ENCODE measurements at regions not wholly inside any gene's neighbourhood (a gene's known extent, or its start where the extent isn't known, plus 50 kb on each side); places are given as distances from the start of the nearest gene placed in this dataset.

DNA sequence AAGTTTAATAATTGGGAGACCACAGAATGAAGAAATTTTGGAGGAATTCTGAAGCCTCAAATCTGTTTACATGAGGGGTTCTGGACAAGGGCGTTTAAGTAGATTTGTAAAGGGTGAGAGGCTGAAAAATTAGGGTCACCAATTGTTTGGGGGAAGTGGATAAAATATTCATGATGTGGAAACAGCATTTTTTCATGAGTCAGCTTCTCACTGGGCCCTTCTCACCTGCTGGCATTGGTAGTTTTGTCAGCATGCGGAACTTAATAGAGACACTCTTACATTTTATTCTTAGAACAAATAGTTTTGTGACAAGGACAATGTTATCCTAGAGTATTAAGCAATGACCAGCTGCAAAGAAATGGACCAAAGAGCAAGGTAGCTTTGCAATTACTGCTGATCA lies 634.4 kb downstream of the LRFN5 start:
- no peak for DNase-seq

- DNase-seq: no peak
These were observed 623.3 kb downstream of the LRFN5 start for GRCh38 chr14:42229976-42230375.

- no peak for DNase-seq
These were observed 622.6 kb downstream of the LRFN5 start for GRCh38 chr14:42229294-42229693.

DNA sequence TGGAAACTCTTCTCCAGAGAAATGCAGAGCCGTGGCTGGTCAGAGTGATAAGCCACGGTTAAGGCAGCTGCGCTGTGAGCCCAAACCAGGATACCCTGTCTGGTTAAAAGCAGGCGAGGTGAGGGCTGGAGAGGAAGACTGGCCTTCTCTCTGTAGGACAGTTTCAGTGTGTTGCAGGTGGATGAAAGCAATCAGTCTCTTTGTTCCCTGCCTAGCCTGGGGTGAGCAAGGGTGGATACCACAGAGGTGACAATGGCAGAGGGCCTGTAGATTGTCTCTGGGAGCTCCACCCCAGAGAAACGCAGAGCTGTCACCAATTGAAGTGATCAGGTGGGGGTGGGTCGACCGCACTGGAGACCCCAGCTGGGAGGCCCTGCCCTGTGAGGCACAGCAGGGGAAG lies 621.9 kb downstream of the LRFN5 start:
- DNase-seq: no peak

GRCh38 chr14:42224053-42224888 lies 617.6 kb downstream of the LRFN5 start:
- peak; percentile 79 for DNase-seq

DNA sequence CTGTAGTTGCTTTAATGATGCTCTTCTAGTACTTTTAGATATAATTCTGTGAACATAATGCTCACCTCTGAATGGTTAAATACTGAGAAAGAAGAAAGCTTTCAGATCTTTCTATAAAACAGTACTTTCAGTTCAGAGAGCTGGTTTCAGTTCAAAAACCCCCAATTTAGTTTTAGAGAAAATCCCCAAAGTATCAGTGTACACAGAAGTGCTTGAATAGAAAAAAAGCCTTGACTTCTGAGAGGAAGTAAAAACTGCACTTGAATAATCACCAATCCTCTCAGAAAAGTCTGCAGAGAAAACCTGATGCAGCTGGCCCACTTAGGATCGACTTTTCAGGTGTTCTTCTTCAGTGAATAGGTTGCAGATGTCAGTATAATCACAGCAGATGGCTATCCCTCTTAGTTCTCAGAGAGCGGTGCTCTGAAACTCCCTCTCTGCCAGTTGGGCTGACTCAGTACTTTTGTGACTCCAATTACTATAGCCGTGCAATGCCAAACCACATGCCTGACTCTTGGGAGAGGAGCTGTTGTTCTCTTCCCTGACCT lies 616.3 kb downstream of the LRFN5 start:
- DNase-seq: peak; percentile 76

DNA sequence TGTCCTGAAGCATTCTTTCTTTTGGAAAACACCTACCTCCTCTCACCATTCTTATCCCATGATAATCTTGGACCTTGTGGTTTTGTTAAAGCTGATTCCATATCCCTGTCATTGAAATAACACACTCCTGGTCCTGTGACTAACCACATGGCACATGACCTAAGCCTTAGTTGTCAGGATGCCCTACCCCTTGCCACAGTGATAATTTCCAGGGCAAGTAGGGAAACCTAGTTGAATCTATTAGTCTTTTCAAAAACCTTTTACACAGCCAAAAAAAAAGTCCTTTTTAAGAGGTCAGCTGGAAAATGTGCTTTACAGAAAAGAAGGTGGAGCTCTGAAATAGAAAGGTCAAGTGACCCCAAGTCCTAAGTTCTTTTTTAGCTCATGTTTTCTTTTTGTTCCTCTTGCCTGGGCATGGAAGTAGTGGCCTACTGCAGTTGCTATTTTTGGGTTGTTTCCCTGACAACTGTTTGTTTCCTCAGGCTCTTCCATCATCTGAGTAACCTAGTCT lies 608.4 kb downstream of the LRFN5 start:
- DNase-seq: no peak

DNA sequence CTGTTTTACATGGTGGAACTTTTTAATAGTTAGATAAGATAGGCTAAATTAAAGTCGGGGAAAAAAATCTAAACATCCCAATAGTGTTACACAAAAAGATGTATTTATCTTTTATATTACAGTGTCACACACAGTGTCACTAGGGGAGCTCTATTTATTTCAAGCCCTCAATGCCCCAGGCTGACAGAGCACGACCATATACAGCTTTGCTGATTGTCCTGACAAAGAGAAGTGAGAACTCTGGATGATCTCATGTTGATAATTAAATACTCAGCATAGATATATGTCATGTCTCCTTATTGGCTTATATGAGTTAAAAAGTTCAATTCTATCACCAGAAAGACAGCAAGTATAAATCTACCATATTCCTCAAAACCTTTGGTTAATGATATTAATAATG lies 594.3 kb downstream of the LRFN5 start:
- no peak for DNase-seq

DNA sequence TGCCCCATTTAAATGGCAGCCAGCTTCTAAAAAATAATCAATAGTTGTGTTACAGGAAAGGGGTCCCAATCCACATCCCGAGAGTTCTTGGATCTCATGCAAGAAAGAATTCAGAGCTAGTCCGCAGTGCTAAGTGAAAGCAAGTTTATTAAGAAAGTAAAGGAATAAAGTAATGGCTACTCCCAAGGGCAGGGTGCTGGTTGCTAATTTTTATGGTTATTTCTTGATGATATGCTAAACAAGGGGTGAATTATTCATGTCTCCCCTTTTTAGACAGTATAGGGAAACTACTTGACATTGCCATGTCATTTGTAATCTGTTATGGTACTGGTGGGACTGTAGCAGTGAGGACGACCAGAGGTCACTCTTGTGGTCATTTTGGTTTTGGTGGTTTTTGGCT lies 591.3 kb downstream of the LRFN5 start:
- no peak for DNase-seq

- no peak for DNase-seq
These were observed 586.3 kb downstream of the LRFN5 start for GRCh38 chr14:42192738-42193653.

- DNase-seq: no peak
These were observed 584.1 kb downstream of the LRFN5 start for GRCh38 chr14:42190744-42191143.

DNA sequence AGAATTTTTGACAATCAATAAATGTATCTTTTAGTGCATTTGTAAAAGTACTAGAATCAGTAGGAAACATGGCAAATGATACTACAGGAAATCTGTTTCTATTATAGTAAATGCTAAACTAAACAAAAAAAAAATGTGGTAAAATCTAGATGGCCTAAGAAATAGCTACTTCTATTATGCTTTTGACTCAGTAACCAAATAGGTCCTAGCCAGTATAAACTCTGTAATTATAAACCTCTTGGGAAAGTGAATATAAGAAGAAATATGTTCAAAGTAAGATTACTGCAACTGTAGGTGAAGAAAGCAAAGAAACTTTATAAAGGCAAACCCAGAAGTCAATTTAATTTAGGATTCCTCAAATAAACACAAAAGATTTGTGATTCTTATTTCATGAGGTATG lies 581.2 kb downstream of the LRFN5 start:
- DNase-seq: no peak

GRCh38 chr14:42185718-42186117 lies 579.0 kb downstream of the LRFN5 start:
- DNase-seq: no peak

DNA sequence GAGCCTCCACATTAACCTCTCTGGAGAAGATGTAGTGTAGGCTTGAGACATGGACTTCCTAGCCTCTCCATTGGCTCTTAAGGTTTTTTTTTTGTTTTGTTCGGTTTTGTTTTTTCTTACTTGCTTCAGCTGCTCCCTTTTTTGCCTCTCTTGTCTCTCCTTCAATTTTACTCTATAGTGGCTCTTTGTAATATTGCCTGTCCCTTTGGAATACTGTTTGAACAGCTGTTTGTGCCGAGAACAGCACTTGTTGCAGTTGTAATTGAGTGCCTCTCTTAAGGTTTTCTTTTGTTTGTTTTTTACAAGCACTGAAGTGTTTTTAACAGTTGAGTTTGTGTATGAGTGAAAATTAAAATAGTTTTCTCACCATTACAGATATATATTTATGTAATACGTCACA lies 567.7 kb downstream of the LRFN5 start:
- DNase-seq: no peak

DNA sequence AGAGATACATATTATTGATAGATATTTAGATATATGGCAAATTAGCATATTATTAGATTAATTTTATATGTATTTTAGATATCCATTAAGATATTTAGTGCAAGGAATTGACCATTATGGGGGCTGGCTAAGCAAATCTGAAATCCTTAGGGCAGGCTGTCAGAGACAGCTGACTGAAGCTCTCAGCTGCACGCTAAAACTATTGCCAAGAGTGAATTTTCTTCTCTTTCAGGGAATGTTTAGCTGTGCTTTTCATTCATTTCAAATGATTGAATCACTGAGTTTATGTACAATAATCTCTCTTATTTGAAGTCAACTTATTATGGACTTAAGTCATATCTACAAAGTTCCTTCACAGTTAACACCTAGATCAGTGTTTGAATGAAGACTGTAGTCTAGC lies 566.5 kb downstream of the LRFN5 start:
- DNase-seq: no peak

DNA sequence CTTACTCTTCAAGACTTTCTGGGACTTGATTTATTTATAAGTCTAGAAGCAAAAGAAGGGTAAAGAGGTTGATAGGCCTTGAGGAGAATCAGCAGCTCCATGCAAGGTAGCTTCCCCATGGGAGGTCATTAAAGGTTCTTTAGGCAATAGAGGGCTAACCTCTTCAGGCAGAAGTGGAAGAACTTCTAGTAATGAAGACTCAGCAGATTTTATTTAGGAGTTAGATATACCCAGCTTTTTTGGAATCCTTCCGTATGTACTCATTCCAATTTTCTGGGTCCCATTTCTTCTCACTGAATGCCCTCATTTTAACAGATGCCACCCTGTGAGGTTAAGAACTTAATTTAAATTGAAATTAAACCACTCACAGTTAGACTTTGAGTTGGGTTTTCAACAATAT lies 565.6 kb downstream of the LRFN5 start:
- DNase-seq: no peak

GRCh38 chr14:42163136-42163535 lies 556.5 kb downstream of the LRFN5 start:
- peak; percentile 80 for DNase-seq

- no peak for DNase-seq
These were observed 552.5 kb downstream of the LRFN5 start for GRCh38 chr14:42159138-42159537.

DNA sequence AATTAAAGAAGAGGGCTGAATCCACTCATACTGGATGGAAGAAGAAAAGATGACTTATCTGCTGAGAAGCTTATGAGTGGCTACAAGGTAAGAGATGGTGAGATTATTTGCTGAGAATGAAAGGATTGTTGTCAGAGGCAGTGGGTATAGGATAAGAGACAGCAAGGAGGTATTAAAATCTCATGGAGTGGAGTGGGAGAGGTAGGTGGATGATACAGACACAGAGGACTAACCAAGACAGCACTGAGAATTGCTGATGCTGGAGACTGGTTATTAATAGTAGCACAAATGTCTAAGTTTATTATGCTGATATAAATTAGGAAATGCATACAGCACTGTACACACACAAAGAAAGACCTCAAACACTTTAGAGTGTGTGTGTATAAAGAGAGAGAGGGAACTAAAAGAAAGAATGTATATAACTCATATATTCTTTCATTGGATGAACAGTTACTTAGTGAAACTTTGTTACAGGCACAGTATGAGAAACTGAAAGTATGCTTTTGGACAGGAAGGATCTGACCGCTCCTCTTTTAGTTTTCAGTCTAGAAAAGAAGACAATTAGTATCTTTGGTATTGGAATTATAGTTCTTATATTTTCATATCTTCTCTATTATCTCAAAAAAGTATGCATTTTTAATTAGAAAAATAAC lies 543.1 kb downstream of the LRFN5 start:
- DNase-seq: no peak

- DNase-seq: no peak
These were observed 539.1 kb downstream of the LRFN5 start for GRCh38 chr14:42145766-42146165.

DNA sequence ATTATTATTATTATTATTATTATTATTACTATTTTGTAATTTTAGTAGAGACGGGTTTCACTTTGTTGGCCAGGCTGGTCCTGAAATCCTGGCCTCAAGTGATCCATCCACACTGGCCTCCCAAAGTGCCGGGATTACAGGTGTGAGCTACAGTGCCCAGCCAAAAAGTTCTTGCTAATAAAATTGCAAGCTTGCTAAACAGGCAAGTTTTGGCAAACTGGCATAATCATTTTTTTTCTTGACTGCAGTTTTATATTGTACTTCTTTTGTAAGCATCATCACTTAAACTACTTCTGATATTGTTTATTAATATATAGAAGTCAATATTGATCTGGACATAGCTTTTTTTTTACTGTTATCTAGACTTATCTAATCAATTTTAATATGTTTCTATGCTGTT lies 536.4 kb downstream of the LRFN5 start:
- no peak for DNase-seq

DNA sequence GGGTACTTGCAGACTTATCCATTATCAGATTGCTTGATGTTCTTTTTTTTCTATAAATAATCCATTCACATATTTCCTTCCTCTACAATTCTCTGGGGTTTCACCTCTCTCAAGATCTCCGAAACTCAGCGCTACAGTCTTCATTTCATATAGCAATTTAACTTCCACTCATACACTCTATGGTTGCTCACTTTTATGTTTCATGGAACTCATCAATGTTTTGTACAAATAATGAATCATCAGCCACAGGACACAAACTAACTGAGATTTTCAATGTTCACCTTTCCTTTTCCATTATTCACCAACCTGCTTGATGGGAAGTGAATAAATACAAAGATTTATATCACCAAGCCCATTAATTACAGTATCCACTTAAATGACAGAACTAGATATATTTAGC lies 534.7 kb downstream of the LRFN5 start:
- DNase-seq: no peak

DNA sequence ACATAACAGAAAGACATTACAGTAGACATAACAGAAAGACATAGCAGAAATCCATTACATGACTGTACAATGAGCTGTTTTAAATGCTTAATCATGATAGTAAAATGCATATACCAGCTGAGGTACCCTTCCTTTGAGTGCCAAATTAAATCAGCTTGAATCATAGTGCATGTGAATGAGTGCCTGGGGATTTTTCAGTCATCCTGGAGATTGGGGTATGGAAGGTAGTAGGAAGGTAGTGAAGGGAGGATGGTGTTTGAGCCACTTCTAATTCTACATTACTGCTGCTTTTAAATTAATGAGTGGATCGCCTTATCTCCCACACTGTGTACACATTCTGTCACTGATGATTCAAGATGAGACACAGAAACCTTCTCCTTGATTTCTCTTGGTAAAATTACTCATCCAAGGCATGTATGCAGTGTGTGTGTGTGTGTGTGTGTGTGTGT lies 534.2 kb downstream of the LRFN5 start:
- no peak for DNase-seq

Data from NCI-H82 (cell line).